ENCODE measurements at regions not wholly inside any gene's neighbourhood (a gene's known extent, or its start where the extent isn't known, plus 50 kb on each side); places are given as distances from the start of the nearest gene placed in this dataset.

GRCh38 chr7:45998506-45998905, 77.4 kb upstream of the IGFBP3 start:
- DNase-seq (ENCODE audit: low read depth): no peak
- TF ChIP-seq CTCF (IDR thresholded peaks at IDR 0.05; ENCODE audit: low read depth, low read length) (no peak), POLR2A (IDR thresholded peaks at IDR 0.05; ENCODE audit: extremely low read depth, insufficient read length) (no peak)
- no peak overlapping the region for H3K4me3 ChIP-seq (ENCODE audit: low read depth, low read length)

GRCh38 chr7:45993621-45994020, 72.5 kb upstream of the IGFBP3 start:
- H3K4me3 ChIP-seq (ENCODE audit: low read depth, low read length): no peak overlapping the region
- TF ChIP-seq POLR2A (IDR thresholded peaks at IDR 0.05; ENCODE audit: extremely low read depth, insufficient read length): no peak
- TF ChIP-seq MAX (IDR thresholded peaks at IDR 0.05; ENCODE audit: low read depth, low read length): no peak
- no peak for TF ChIP-seq CTCF (IDR thresholded peaks at IDR 0.05; ENCODE audit: low read depth, low read length)
- no peak for TF ChIP-seq MYC (IDR thresholded peaks at IDR 0.05; ENCODE audit: low read depth, low read length)
- DNase-seq (ENCODE audit: low read depth): no peak

GRCh38 chr7:45992826-45993225, 71.8 kb upstream of the IGFBP3 start:
- TF ChIP-seq POLR2A (IDR thresholded peaks at IDR 0.05; ENCODE audit: extremely low read depth, insufficient read length): no peak
- no peak for TF ChIP-seq CTCF (IDR thresholded peaks at IDR 0.05; ENCODE audit: low read depth, low read length)
- TF ChIP-seq MYC (IDR thresholded peaks at IDR 0.05; ENCODE audit: low read depth, low read length): no peak
- TF ChIP-seq MAX (IDR thresholded peaks at IDR 0.05; ENCODE audit: low read depth, low read length): no peak
- no peak overlapping the region for H3K4me3 ChIP-seq (ENCODE audit: low read depth, low read length)
- no peak for DNase-seq (ENCODE audit: low read depth)

- TF ChIP-seq POLR2A (IDR thresholded peaks at IDR 0.05; ENCODE audit: extremely low read depth, insufficient read length) (no peak), MYC (IDR thresholded peaks at IDR 0.05; ENCODE audit: low read depth, low read length) (no peak), MAX (IDR thresholded peaks at IDR 0.05; ENCODE audit: low read depth, low read length) (no peak), CTCF (IDR thresholded peaks at IDR 0.05; ENCODE audit: low read depth, low read length) (no peak)
- no peak overlapping the region for H3K4me3 ChIP-seq (ENCODE audit: low read depth, low read length)
- no peak for DNase-seq (ENCODE audit: low read depth)
These were observed 69.2 kb upstream of the IGFBP3 start for GRCh38 chr7:45990276-45990675.

GRCh38 chr7:45988405-45989057, 67.5 kb upstream of the IGFBP3 start:
- no peak for DNase-seq (ENCODE audit: low read depth)
- no peak overlapping the region for H3K4me3 ChIP-seq (ENCODE audit: low read depth, low read length)
- no peak for TF ChIP-seq MAX (IDR thresholded peaks at IDR 0.05; ENCODE audit: low read depth, low read length)
- TF ChIP-seq POLR2A (IDR thresholded peaks at IDR 0.05; ENCODE audit: extremely low read depth, insufficient read length): no peak
- TF ChIP-seq MYC (IDR thresholded peaks at IDR 0.05; ENCODE audit: low read depth, low read length): no peak
- no peak for TF ChIP-seq CTCF (IDR thresholded peaks at IDR 0.05; ENCODE audit: low read depth, low read length)
